IPS-20b (cell line): ENCODE measurements at regions not wholly inside any gene's neighbourhood (a gene's known extent, or its start where the extent isn't known, plus 50 kb on each side); places are given as distances from the start of the nearest gene placed in this dataset.
"Not testable (repeated sequence)": the region's sequence is repeated elsewhere in the genome, so short reads cannot be mapped to it uniquely, and the experiment has no call there.

Experiments used
- H3K27ac ChIP-seq: one replicate; pipeline ENCODE4 v1.5.1; 2013; ENCODE audit warnings: low read length
- H3K27me3 ChIP-seq: 2 replicates; pipeline ENCODE4 v1.6.1; 2013; ENCODE audit warnings: mild to moderate bottlenecking, low read length, inconsistent platforms; ENCODE audit not compliant: insufficient read depth
- H3K36me3 ChIP-seq: 2 replicates; pipeline ENCODE4 v1.6.1; 2013; ENCODE audit warnings: low read depth, mild to moderate bottlenecking, inconsistent platforms, low read length, moderate library complexity; ENCODE audit not compliant: insufficient read depth
- H3K4me1 ChIP-seq: 2 replicates; pipeline ENCODE4 v1.6.1; 2013; ENCODE audit warnings: mild to moderate bottlenecking, control low read depth, inconsistent platforms, low read length, moderate library complexity; ENCODE audit not compliant: insufficient read depth
- H3K4me3 ChIP-seq: 2 replicates; pipeline ENCODE4 v1.5.1; 2013; ENCODE audit warnings: mild to moderate bottlenecking, low read length, inconsistent platforms
- H3K9ac ChIP-seq: 2 replicates; pipeline ENCODE4 v1.6.1; 2013; ENCODE audit warnings: low read depth, mild to moderate bottlenecking, inconsistent platforms, low read length, moderate library complexity
- H3K9me3 ChIP-seq: 2 replicates; pipeline ENCODE4 v1.6.1; 2013; ENCODE audit warnings: mild to moderate bottlenecking, low read depth, low read length, inconsistent platforms; ENCODE audit not compliant: insufficient read depth

DNA sequence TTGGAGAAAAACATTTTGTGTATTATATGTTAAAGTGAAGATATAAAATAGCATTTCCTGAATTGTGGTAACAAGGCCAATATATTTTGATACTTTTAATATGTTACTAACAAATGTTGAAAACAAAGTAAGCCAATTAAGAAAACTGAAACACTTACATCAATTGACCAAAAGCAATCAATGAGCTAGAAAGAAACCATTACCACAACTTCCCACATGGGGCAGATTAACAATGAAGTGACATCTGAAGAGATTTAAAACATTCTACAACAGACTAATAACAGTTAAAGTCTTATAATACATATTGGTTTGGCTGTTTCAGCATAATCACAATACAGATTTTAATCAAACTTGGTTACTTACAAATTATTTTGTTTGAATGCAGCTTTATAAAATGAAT, 282.4 kb upstream of the NETO1 start:
- no peaks in the 10 kb centered on the region for H3K36me3 ChIP-seq
- no peaks in the 10 kb centered on the region for H3K9me3 ChIP-seq
- H3K4me1 ChIP-seq: no peaks in the 10 kb centered on the region
- no peak overlapping the region for H3K4me3 ChIP-seq
- no peak overlapping the region for H3K27ac ChIP-seq
- H3K9ac ChIP-seq: no peak overlapping the region
- no peaks in the 10 kb centered on the region for H3K27me3 ChIP-seq

DNA sequence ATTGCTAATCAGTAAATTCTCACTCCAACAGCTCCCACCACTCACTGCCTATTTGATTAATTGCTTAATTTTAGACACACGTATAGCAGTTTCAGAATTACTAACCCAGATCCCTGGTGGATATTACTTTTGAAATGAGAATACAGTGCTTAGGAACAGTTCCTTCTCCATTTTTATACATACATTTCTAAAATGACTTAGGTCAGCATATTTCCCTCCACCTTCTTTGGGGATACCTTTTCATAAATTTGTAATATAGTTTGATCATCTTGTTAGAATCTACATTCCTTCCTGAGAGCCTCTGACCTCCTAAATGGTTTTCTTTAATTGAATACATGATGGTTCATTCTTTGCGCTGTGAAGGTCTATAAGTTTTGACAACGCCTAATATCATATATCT, 279.8 kb upstream of the NETO1 start:
- Histone ChIP-seq H3K9me3 (no peaks in the 10 kb centered on the region), H3K36me3 (no peaks in the 10 kb centered on the region), H3K4me3 (no peak overlapping the region), H3K27me3 (no peaks in the 10 kb centered on the region), H3K27ac (no peak overlapping the region), H3K4me1 (no peaks in the 10 kb centered on the region), H3K9ac (no peak overlapping the region)

DNA sequence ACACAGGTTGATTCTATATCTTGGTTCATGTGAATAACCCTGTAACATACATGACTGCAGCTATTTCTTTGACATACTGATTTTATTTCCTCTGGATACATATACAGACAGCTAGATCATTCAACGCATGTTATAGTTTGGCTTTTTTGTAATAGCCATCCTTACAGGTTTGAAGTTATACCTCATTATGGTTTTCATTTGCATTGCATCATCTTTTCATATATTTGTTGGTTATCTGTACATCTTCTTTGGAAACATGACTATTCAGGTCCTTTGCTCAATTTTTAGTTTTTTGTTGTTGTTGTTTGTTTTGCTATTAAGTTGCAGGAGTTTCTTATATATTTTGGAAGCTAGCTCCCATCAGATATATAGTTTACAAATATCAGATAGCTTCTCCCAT, 276.2 kb upstream of the NETO1 start:
- Histone ChIP-seq H3K27ac (no peak overlapping the region), H3K9ac (no peak overlapping the region), H3K4me3 (no peak overlapping the region), H3K4me1 (no peaks in the 10 kb centered on the region), H3K27me3 (no peaks in the 10 kb centered on the region), H3K9me3 (no peaks in the 10 kb centered on the region), H3K36me3 (no peaks in the 10 kb centered on the region)

DNA sequence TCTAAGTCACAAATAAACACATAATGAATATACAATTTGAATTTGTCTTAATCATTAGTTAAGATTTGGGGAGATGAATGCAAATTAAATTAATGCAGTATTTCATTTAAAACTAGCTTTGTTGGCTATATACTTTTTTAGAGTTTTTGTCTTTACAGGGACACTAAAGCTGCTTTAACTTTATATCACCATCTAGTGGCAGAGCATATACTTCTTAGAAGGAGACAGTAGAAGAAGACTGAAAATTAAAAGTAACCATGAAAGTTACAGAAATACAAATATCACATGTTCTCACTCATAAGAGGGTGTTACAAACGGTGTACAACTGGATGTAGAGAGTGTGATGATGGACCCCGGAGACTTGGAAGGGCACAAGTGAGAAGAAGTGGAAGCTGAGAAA, 268.3 kb upstream of the NETO1 start:
- Histone ChIP-seq H3K4me3 (no peak overlapping the region), H3K27ac (no peak overlapping the region), H3K9ac (no peak overlapping the region), H3K36me3 (no peaks in the 10 kb centered on the region), H3K9me3 (no peaks in the 10 kb centered on the region), H3K4me1 (no peaks in the 10 kb centered on the region), H3K27me3 (no peaks in the 10 kb centered on the region)

DNA sequence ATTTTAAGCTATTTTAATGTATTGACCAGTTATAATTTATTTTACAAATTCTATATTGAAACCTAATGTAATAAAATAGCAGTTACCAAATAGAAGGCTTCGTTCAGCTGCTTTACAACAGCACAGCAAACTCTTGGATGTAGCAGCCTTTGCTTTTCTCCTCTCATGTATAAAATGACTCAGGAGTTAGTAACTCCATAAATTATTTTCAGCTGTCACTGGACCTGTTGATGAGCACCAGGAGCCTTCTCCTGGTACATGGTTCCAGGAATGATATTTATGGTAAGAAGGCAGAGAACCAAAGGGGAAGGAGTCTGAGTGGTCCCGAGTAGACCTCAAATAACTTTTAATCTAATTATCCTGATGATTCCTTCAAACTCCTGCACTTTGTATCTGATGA, 256.4 kb upstream of the NETO1 start:
- Histone ChIP-seq H3K27me3 (no peaks in the 10 kb centered on the region), H3K9me3 (no peaks in the 10 kb centered on the region), H3K4me3 (no peak overlapping the region), H3K36me3 (no peaks in the 10 kb centered on the region), H3K4me1 (no peaks in the 10 kb centered on the region), H3K9ac (no peak overlapping the region), H3K27ac (no peak overlapping the region)

DNA sequence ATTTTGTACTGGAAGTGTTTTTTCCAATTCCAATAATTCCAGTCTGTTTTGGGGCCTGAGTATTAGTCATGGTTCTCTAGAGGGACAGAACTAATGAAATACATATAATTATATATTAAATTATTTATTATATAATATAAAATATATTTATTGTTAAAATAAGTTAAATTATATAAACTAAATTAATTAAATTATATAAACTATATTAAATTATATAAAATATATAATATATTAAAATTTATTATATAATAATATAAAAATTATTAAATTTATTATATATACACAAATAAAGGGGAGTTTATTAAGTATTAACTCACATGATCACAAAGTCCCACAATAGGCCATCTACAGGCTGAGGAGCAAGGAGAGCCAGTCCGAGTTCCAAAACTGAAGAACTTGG, 253.4 kb upstream of the NETO1 start:
- Histone ChIP-seq H3K4me3 (no peak overlapping the region), H3K27me3 (no peaks in the 10 kb centered on the region)

DNA sequence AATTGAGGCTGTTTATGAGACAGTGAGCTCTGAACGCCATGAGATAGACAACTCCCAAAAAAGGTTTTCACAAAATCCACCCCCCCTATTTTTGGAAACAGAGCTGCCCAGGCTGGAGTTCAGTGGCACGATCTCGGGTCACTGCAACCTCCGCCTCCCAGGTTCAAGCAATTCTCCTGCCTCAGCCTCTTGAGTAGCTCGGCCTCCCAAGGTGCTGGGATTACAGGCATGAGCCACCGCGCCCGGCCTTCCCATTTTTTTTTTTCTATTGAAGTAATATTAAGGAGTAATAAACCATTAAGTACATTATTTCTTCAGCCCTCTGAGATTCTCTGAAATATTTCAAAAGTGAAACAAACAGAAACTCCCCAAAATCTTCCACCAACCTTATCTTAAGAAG, 252.8 kb upstream of the NETO1 start:
- no peak overlapping the region for H3K4me3 ChIP-seq
- H3K36me3 ChIP-seq: no peaks in the 10 kb centered on the region
- no peak overlapping the region for H3K9ac ChIP-seq
- no peaks in the 10 kb centered on the region for H3K4me1 ChIP-seq
- H3K27ac ChIP-seq: no peak overlapping the region
- no peaks in the 10 kb centered on the region for H3K9me3 ChIP-seq
- H3K27me3 ChIP-seq: no peaks in the 10 kb centered on the region

More for the DNA sequence above, 253.4 kb upstream of the NETO1 start:
- H3K36me3 ChIP-seq: no peaks in the 10 kb centered on the region
- no peaks in the 10 kb centered on the region for H3K9me3 ChIP-seq
- H3K4me1 ChIP-seq: no peaks in the 10 kb centered on the region
- no peak overlapping the region for H3K27ac ChIP-seq
- H3K9ac ChIP-seq: no peak overlapping the region

DNA sequence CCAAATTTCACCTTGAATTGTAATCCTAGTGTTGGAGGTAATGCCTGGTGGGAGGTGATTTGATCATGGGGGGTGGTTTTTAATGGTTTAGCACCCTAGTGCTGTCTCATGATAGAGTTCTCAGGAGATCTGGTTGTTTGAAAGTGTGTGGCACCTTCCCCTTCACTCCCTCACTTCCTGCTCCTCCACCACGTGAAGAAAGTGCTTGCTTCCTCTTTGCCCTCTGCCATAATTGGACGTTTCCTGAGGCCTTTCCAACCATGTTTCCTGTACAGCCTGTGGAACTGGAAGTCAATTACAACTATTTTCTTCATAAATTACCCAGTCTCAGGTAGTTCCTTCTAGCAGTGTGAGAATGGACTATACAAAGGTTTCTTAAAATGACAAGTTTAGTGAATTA, 251.8 kb upstream of the NETO1 start:
- H3K4me1 ChIP-seq: no peaks in the 10 kb centered on the region
- no peak overlapping the region for H3K27ac ChIP-seq
- no peak overlapping the region for H3K4me3 ChIP-seq
- no peak overlapping the region for H3K9ac ChIP-seq
- no peaks in the 10 kb centered on the region for H3K27me3 ChIP-seq
- no peaks in the 10 kb centered on the region for H3K9me3 ChIP-seq
- H3K36me3 ChIP-seq: no peaks in the 10 kb centered on the region

DNA sequence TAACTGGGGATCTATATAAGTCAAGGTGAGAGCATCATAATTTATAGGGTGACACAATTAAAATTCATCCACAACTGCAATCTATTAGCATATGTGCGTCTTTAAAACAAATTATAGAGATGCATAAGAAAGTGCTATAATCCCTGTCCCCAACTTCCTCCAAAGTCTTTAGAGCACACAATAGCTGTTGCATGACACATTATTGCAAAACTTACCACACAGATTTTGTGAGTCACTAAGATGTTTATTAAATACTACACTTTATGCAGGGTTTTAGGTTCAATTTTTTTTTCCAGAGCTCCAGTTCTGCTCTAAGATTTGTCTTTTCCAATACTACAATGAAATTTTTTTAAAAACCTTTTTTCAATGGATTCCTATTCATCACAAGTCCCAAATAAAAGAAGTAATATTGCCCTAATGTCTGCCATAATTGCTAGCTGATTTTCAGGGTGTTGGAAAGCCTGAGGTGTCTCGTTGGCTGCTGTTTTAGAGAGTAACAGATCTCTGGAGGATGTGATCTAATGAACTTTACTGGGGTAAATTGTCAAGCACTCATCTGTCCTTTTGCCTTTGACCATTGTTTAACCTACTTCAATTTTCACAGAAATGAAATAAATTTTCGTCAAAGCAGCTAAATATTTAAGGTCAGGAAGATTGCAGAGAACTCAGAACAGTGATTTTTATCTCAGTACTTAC, 250.5 kb upstream of the NETO1 start:
- H3K9ac ChIP-seq: no peak overlapping the region
- no peaks in the 10 kb centered on the region for H3K4me1 ChIP-seq
- no peaks in the 10 kb centered on the region for H3K9me3 ChIP-seq
- H3K27ac ChIP-seq: no peak overlapping the region
- H3K4me3 ChIP-seq: no peak overlapping the region
- no peaks in the 10 kb centered on the region for H3K36me3 ChIP-seq
- no peaks in the 10 kb centered on the region for H3K27me3 ChIP-seq

DNA sequence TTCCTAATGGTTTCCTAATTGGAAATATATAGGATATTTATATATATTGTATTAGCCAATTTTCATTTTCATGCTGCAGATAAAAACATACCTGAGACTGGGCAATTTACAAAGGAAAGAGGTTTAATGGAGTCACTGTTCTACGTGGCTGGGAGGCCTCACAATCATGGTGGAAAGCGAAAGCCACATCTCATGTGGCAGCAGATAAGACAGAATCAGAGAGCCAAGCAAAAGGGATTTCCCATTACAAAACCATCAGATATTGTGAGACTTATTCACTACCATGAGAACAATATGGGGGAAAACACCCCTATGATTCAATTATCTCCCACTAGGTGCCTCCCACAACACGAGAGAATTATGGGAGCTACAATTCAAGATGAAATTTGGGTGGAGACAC, 242.5 kb upstream of the NETO1 start:
- Histone ChIP-seq H3K9ac (no peak overlapping the region), H3K9me3 (no peaks in the 10 kb centered on the region), H3K27me3 (no peaks in the 10 kb centered on the region), H3K4me3 (no peak overlapping the region), H3K27ac (no peak overlapping the region), H3K36me3 (no peaks in the 10 kb centered on the region), H3K4me1 (no peaks in the 10 kb centered on the region)

DNA sequence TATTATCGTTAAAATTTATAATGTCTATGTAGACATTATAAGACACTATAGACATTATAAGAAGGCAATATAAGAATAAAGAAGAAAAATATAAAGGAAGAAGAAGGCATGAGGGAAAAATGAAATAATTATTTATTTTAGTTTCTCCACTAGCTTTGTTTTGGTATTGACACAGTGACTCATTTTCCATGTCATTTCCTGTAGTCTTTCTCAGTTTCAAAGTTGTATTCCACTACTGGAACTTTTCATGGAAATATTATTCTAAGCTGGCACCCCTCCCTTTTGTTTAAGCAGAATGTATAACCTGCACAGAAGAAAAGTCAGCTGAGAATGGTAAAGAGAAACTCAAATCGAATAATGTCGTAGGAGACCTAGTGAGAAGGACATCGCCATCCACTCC, 234.2 kb upstream of the NETO1 start:
- H3K27me3 ChIP-seq: no peaks in the 10 kb centered on the region

DNA sequence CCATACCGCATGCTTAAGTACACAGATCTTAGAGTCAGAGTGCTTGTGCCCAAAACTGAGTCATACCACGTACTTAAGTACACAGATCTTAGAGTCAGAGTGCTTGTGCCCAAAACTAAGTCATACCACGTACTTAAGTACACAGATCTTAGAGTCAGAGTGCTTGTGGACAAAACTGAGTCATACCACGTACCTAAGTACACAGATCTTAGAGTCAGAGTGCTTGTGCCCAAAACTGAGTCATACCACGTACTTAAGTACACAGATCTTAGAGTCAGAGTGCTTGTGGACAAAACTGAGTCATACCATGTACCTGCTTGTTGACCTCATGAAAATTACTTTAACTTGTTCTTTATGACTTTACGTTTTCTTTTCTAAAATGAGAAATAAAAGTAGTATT, 233.7 kb upstream of the NETO1 start:
- H3K27ac ChIP-seq: not testable (repeated sequence)

More for the DNA sequence above, 234.2 kb upstream of the NETO1 start:
- no peaks in the 10 kb centered on the region; the same call in 1 of the 2 replicates for H3K4me1 ChIP-seq
- no peak overlapping the region for H3K9ac ChIP-seq
- H3K27ac ChIP-seq: no peak overlapping the region
- no peak overlapping the region for H3K4me3 ChIP-seq
- no peaks in the 10 kb centered on the region for H3K9me3 ChIP-seq
- H3K36me3 ChIP-seq: no peaks in the 10 kb centered on the region

More for the DNA sequence above, 233.7 kb upstream of the NETO1 start:
- not testable (repeated sequence) for H3K27me3 ChIP-seq, H3K36me3 ChIP-seq, H3K4me3 ChIP-seq, H3K4me1 ChIP-seq, H3K9me3 ChIP-seq, H3K9ac ChIP-seq
